WI38 (cell line): ENCODE measurements at regions not wholly inside any gene's neighbourhood (a gene's known extent, or its start where the extent isn't known, plus 50 kb on each side); places are given as distances from the start of the nearest gene placed in this dataset.
"Not testable (repeated sequence)": the region's sequence is repeated elsewhere in the genome, so short reads cannot be mapped to it uniquely, and the experiment has no call there.

ENCODE experiments used
- H3K4me3 ChIP-seq: 2 replicates; pipeline ENCODE4 v1.5.1; 2011; ENCODE audit warnings: low read depth, mild to moderate bottlenecking, control low read depth, low read length
- CTCF ChIP-seq: IDR thresholded peaks from 2 replicates; pipeline ENCODE4 v1.5.1; 2012; ENCODE audit warnings: low read depth, mild to moderate bottlenecking, control low read depth, low read length

- no peak overlapping the region for H3K4me3 ChIP-seq
- TF ChIP-seq CTCF, result no peak
Measured at GRCh38 chr2:11944311-11944710, 197.9 kb downstream of the LPIN1 start.

- H3K4me3 ChIP-seq, result no peak overlapping the region
- TF ChIP-seq CTCF, result no peak
Measured at GRCh38 chr2:11945139-11946126, 199.0 kb downstream of the LPIN1 start.

- no peak overlapping the region for H3K4me3 ChIP-seq
Measured at GRCh38 chr2:11947956-11948355, 201.5 kb downstream of the LPIN1 start.

GRCh38 chr2:11949732-11950523, 203.5 kb downstream of the LPIN1 start:
- no peak overlapping the region for H3K4me3 ChIP-seq
- no peak for TF ChIP-seq CTCF

More at GRCh38 chr2:11947956-11948355, 201.5 kb downstream of the LPIN1 start:
- TF ChIP-seq CTCF, result no peak

- no peak overlapping the region for H3K4me3 ChIP-seq
- TF ChIP-seq CTCF, result no peak
Measured at GRCh38 chr2:11950896-11951295, 204.5 kb downstream of the LPIN1 start.

- not testable (repeated sequence) for H3K4me3 ChIP-seq
Measured at GRCh38 chr2:11951492-11951891, 205.1 kb downstream of the LPIN1 start.

- TF ChIP-seq CTCF, result no peak
- H3K4me3 ChIP-seq, result no peak overlapping the region
Measured at GRCh38 chr2:11953258-11953657, 206.8 kb downstream of the LPIN1 start.
